NB4 (cell line): ENCODE measurements at regions not wholly inside any gene's neighbourhood (a gene's known extent, or its start where the extent isn't known, plus 50 kb on each side); places are given as distances from the start of the nearest gene placed in this dataset.

Experiments used
- CTCF ChIP-seq: IDR thresholded peaks from one replicate; pipeline ENCODE4 v1.5.1; 2012; ENCODE audit warnings: low read depth, low read length
- MAX ChIP-seq: IDR thresholded peaks from 2 replicates; pipeline ENCODE4 v1.6.1; 2011; ENCODE audit warnings: low read depth, low read length

GRCh38 chr4:35963974-35964515, 280.3 kb downstream of the ARAP2 start:
- TF ChIP-seq CTCF (no peak), MAX (no peak)
